ENCODE measurements at regions not wholly inside any gene's neighbourhood (a gene's known extent, or its start where the extent isn't known, plus 50 kb on each side); places are given as distances from the start of the nearest gene placed in this dataset.

GRCh38 chr20:54308804-54309203 lies 100.9 kb downstream of the PFDN4 start:
- ATAC-seq (no peak), DNase-seq (ENCODE audit: low spot score) (no peak)
- H3K27me3 Mint-ChIP-seq (ENCODE audit: low read depth): no peaks in the 10 kb centered on the region
- H3K4me1 Mint-ChIP-seq: peaks cover 3% of the 10 kb centered on the region; the same call in 1 of the 2 replicates
- H3K4me3 Mint-ChIP-seq: no peak overlapping the region
- H3K9me3 Mint-ChIP-seq: peaks cover 3% of the 10 kb centered on the region; the same call in 1 of the 2 replicates
- CTCF ChIA-PET: no interaction called here
- TF ChIP-seq GRHL2 (CRISPR knock-in tag; IDR thresholded peaks at IDR 0.05; ENCODE audit: insufficient replicate concordance, severe bottlenecking) (no peak), CREB1 (CRISPR knock-in tag; IDR thresholded peaks at IDR 0.05) (no peak), GTF2I (CRISPR knock-in tag; conservative IDR thresholded peaks at IDR 0.05) (no peak), TEAD4 (CRISPR knock-in tag; IDR thresholded peaks at IDR 0.05) (no peak), NR3C1 (CRISPR knock-in tag; conservative IDR thresholded peaks at IDR 0.05; ENCODE audit: low read depth) (no peak), NR2C2 (CRISPR knock-in tag; IDR thresholded peaks at IDR 0.05) (no peak), IRF1 (CRISPR knock-in tag; IDR thresholded peaks at IDR 0.05) (no peak), CREM (CRISPR knock-in tag; IDR thresholded peaks at IDR 0.05) (no peak), SP1 (CRISPR knock-in tag; conservative IDR thresholded peaks at IDR 0.05) (no peak), E2F1 (CRISPR knock-in tag; IDR thresholded peaks at IDR 0.05) (no peak), ZNF121 (CRISPR knock-in tag; IDR thresholded peaks at IDR 0.05) (no peak), GABPB1 (CRISPR knock-in tag; IDR thresholded peaks at IDR 0.05) (no peak), USF2 (CRISPR knock-in tag; IDR thresholded peaks at IDR 0.05) (no peak), JAZF1 (CRISPR knock-in tag; IDR thresholded peaks at IDR 0.05) (no peak)
- TF ChIP-seq, protein P1, sequence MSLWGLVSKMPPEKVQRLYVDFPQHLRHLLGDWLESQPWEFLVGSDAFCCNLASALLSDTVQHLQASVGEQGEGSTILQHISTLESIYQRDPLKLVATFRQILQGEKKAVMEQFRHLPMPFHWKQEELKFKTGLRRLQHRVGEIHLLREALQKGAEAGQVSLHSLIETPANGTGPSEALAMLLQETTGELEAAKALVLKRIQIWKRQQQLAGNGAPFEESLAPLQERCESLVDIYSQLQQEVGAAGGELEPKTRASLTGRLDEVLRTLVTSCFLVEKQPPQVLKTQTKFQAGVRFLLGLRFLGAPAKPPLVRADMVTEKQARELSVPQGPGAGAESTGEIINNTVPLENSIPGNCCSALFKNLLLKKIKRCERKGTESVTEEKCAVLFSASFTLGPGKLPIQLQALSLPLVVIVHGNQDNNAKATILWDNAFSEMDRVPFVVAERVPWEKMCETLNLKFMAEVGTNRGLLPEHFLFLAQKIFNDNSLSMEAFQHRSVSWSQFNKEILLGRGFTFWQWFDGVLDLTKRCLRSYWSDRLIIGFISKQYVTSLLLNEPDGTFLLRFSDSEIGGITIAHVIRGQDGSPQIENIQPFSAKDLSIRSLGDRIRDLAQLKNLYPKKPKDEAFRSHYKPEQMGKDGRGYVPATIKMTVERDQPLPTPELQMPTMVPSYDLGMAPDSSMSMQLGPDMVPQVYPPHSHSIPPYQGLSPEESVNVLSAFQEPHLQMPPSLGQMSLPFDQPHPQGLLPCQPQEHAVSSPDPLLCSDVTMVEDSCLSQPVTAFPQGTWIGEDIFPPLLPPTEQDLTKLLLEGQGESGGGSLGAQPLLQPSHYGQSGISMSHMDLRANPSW (CRISPR knock-in tag; conservative IDR thresholded peaks at IDR 0.05; ENCODE audit: low read depth): no peak
- TF ChIP-seq, protein P2, sequence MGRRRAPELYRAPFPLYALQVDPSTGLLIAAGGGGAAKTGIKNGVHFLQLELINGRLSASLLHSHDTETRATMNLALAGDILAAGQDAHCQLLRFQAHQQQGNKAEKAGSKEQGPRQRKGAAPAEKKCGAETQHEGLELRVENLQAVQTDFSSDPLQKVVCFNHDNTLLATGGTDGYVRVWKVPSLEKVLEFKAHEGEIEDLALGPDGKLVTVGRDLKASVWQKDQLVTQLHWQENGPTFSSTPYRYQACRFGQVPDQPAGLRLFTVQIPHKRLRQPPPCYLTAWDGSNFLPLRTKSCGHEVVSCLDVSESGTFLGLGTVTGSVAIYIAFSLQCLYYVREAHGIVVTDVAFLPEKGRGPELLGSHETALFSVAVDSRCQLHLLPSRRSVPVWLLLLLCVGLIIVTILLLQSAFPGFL (CRISPR knock-in tag; IDR thresholded peaks at IDR 0.05; ENCODE audit: borderline replicate concordance): no peak
- TF ChIP-seq, protein P3, sequence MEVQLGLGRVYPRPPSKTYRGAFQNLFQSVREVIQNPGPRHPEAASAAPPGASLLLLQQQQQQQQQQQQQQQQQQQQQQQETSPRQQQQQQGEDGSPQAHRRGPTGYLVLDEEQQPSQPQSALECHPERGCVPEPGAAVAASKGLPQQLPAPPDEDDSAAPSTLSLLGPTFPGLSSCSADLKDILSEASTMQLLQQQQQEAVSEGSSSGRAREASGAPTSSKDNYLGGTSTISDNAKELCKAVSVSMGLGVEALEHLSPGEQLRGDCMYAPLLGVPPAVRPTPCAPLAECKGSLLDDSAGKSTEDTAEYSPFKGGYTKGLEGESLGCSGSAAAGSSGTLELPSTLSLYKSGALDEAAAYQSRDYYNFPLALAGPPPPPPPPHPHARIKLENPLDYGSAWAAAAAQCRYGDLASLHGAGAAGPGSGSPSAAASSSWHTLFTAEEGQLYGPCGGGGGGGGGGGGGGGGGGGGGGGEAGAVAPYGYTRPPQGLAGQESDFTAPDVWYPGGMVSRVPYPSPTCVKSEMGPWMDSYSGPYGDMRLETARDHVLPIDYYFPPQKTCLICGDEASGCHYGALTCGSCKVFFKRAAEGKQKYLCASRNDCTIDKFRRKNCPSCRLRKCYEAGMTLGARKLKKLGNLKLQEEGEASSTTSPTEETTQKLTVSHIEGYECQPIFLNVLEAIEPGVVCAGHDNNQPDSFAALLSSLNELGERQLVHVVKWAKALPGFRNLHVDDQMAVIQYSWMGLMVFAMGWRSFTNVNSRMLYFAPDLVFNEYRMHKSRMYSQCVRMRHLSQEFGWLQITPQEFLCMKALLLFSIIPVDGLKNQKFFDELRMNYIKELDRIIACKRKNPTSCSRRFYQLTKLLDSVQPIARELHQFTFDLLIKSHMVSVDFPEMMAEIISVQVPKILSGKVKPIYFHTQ (CRISPR knock-in tag; IDR thresholded peaks at IDR 0.05): no peak
- TF ChIP-seq, protein P4, sequence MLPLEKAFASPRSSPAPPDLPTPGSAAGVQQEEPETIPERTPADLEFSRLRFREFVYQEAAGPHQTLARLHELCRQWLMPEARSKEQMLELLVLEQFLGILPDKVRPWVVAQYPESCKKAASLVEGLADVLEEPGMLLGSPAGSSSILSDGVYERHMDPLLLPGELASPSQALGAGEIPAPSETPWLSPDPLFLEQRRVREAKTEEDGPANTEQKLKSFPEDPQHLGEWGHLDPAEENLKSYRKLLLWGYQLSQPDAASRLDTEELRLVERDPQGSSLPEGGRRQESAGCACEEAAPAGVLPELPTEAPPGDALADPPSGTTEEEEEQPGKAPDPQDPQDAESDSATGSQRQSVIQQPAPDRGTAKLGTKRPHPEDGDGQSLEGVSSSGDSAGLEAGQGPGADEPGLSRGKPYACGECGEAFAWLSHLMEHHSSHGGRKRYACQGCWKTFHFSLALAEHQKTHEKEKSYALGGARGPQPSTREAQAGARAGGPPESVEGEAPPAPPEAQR (CRISPR knock-in tag; IDR thresholded peaks at IDR 0.05): no peak
- POLR2A ChIA-PET: no interaction called here
- no peak overlapping the region for H3K27ac Mint-ChIP-seq
- no peaks in the 10 kb centered on the region for H3K36me3 Mint-ChIP-seq
